GM12864 (cell line): ENCODE measurements at regions not wholly inside any gene's neighbourhood (a gene's known extent, or its start where the extent isn't known, plus 50 kb on each side); places are given as distances from the start of the nearest gene placed in this dataset.

Source experiments
- DNase-seq: peaks from one replicate; pipeline ENCODE4 v3.0.0-alpha.2; 2011; ENCODE audit warnings: low read depth
- H3K4me3 ChIP-seq: 2 replicates; pipeline ENCODE4 v1.5.1; 2011; ENCODE audit warnings: mild to moderate bottlenecking, low read depth, low read length, control low read depth
- TF ChIP-seq, protein P1 (sequence below): IDR thresholded peaks from 2 replicates; pipeline ENCODE4 v1.5.1; 2011; ENCODE audit warnings: low read depth, mild to moderate bottlenecking, moderate library complexity, low read length, control low read depth, inconsistent platforms; ENCODE audit errors: missing control alignments

DNA sequence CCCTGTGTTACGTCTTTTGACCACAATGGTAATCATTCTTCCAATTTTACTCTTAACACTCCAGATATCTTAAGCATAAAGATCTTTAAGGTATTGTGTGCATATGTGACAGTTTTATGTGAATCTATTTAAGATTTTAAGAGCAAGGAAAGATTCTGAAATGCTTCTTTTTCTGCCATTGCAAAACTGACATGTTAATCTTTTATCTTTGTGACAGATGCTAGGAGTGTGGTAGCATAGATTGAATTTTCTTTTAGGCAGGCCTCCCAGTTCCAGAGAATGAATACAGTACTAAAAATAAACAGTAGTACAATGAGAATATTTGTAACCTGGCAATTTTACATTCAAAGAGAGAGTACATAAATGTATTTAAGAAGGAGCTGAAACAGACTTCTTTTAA is 232.5 kb upstream of the ZSWIM2 start:
- DNase-seq = no peak
- H3K4me3 ChIP-seq = no peak overlapping the region
- TF ChIP-seq, protein P1, sequence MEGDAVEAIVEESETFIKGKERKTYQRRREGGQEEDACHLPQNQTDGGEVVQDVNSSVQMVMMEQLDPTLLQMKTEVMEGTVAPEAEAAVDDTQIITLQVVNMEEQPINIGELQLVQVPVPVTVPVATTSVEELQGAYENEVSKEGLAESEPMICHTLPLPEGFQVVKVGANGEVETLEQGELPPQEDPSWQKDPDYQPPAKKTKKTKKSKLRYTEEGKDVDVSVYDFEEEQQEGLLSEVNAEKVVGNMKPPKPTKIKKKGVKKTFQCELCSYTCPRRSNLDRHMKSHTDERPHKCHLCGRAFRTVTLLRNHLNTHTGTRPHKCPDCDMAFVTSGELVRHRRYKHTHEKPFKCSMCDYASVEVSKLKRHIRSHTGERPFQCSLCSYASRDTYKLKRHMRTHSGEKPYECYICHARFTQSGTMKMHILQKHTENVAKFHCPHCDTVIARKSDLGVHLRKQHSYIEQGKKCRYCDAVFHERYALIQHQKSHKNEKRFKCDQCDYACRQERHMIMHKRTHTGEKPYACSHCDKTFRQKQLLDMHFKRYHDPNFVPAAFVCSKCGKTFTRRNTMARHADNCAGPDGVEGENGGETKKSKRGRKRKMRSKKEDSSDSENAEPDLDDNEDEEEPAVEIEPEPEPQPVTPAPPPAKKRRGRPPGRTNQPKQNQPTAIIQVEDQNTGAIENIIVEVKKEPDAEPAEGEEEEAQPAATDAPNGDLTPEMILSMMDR = no peak

DNA sequence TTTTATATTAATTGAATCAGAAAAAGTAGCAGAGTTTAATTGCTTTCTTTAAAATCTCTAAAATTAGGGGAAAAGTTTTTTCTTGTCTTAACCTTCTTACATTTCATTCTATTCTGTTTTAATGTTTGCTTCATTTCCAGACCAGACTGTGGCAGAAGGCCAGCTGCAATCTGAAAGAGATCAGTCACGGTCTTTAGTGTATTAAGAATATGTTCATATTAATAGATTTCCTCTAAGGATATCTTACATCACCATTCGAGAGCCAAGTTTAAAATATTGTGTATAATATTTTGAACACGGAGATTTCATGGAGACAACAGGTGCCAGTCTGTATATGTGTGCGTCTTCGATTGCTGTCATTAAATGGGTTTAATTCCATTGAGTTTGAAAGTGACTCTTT is 230.9 kb upstream of the ZSWIM2 start:
- no peak for DNase-seq
- no peak overlapping the region for H3K4me3 ChIP-seq
- TF ChIP-seq, protein P1 = no peak

DNA sequence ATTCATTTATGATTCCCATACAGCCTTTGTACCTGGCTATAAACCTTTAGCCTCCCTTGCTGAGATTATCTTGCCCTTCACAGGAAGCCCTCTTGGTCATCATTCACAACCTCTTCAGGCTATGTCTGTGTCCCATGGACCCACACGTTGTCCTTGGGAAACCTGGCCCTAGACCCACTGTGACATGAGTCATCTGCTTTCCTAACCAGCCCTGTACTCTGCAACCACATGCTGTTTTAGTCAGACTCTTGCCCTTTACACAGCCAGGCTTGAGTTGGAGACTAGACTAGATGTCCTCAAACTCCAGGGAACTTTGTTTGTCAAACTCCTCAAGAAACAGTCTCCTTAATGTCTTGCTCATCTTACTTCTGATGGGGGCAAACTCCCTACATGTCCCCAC is 229.3 kb upstream of the ZSWIM2 start:
- TF ChIP-seq, protein P1 = no peak
- H3K4me3 ChIP-seq = no peak overlapping the region
- no peak for DNase-seq

DNA sequence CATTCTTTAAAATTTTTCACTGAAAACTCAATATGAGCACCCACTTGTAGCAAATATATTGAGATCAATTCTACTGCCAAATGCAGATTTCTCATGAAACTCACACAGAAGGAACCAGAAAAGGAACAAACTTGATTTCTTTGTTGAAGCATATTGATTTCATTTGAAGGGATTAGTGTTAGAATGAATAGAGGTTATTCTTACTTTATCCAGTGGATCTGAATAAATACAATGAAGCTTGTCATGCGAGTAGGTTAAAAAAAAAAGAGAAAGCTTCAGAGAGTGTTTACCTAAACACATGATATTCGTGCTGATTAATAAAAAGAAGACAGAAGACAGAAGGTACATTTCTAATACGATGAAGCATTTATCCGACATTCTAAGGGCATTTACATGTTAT is 226.7 kb upstream of the ZSWIM2 start:
- DNase-seq = no peak
- H3K4me3 ChIP-seq = no peak overlapping the region
- TF ChIP-seq, protein P1 = no peak

DNA sequence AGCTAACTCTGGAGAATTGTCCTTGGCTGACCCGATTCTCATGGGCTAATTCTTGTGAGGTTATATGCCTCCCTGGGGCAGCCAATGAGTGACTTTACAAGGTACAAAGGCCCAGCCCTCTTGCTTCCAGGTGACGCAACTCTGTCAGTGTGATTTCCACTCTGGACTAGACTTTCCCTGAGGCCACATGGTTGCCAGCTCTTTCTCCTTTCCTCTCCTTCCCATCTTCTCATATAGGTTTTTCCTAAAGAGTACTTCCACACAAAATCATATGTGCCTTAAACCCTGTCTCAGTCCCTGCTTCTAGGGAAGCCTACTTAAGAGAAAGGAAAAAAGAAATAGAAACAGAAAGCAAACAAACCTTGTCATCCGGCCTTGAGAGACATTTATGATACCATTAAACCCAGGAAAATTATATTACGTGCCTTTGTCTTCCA is 226.2 kb upstream of the ZSWIM2 start:
- TF ChIP-seq, protein P1 = no peak
- DNase-seq = no peak
- H3K4me3 ChIP-seq = no peak overlapping the region

DNA sequence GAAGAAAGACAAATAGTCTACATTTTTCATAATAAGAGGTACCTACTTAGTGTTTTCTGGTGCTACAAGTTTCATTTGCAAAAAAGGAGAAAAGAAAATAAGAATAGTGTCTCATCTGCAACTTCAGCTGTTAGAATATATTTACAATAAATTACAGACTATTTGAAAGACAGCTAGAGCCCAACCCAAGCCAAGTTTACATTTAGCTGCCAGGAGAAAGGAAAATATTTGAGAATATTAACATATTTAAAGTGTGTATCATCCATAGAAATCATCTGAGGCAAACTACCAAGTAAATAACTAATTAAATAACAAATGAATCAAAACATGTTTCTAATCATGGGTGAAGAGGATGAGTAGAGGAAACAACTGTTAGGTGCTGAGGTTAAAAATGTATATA is 209.2 kb upstream of the ZSWIM2 start:
- no peak overlapping the region for H3K4me3 ChIP-seq
- DNase-seq = no peak
- TF ChIP-seq, protein P1 = no peak

DNA sequence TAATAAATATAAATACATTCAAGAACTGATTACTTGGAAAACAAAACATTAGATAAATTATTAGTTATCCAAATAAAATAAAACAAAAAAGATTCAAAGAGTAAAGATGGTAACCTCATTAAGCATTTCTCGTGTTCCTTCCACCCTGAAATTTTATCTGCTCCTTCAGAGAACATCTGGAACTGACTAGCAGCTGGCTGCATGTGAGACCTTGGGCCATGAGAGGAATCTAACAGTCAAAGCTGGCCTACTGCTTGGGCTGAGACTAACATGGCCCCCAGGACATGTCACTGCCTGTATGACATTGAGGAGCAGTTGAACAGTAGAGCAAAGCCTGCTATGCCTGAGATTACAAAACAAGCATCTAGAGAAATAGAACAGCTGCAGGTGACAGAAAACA is 208.5 kb upstream of the ZSWIM2 start:
- TF ChIP-seq, protein P1 = no peak
- H3K4me3 ChIP-seq = no peak overlapping the region
- DNase-seq = no peak
